ENCODE measurements at regions not wholly inside any gene's neighbourhood (a gene's known extent, or its start where the extent isn't known, plus 50 kb on each side); places are given as distances from the start of the nearest gene placed in this dataset.
"Not testable (repeated sequence)": the region's sequence is repeated elsewhere in the genome, so short reads cannot be mapped to it uniquely, and the experiment has no call there.

DNA sequence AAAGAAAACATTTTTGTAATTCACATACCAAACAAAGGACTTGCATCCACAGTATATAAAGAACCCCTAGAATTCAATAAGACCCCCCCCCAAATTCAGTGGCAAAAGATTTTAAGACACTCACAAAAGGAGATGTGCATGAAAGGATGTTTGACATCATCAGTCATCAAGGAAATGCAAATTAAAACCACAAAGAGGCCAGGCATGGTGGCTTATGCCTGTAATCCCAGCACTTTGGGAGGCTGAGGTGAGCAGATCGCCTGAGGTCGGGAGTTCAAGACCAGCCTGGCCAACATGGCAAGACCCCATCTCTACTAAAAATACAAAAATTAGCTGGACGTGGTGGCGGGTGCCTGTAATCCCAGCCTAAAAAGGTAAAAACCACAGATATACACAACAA is 61.3 kb downstream of the AIPL1 start:
- DNase-seq; H3K27ac ChIP-seq (ENCODE audit: low read depth, low read length); H3K27ac Mint-ChIP-seq; H3K27me3 ChIP-seq (ENCODE audit: insufficient read depth, low read length, poor library complexity, severe bottlenecking); H3K4me3 ChIP-seq (ENCODE audit: low read length); POLR2A ChIA-PET; H3K9me3 ChIP-seq (ENCODE audit: low read length); H3K4me1 ChIP-seq (ENCODE audit: insufficient read depth, low read length); H3K9me3 Mint-ChIP-seq; CTCF ChIA-PET; H3K36me3 ChIP-seq (ENCODE audit: insufficient read depth, low read length); H3K4me1 Mint-ChIP-seq; H3K36me3 Mint-ChIP-seq; H3K4me3 Mint-ChIP-seq: not testable (repeated sequence)
- peaks cover 15 to 39% of the 10 kb centered on the region in 2 donors for H3K27me3 Mint-ChIP-seq

GRCh38 chr17:6366221-6366666 is 68.7 kb downstream of the AIPL1 start:
- Histone ChIP-seq H3K9me3 (ENCODE audit: low read length) (no peaks in the 10 kb centered on the region), H3K27me3 (ENCODE audit: insufficient read depth, low read length, poor library complexity, severe bottlenecking) (peaks cover 10% of the 10 kb centered on the region), H3K4me1 (ENCODE audit: insufficient read depth, low read length) (no peaks in the 10 kb centered on the region), H3K4me3 (ENCODE audit: low read length) (no peak overlapping the region), H3K36me3 (ENCODE audit: insufficient read depth, low read length) (no peaks in the 10 kb centered on the region), H3K27ac (ENCODE audit: low read depth, low read length) (no peak overlapping the region)
- ChIA-PET POLR2A (no interaction called here), CTCF (no interaction called here)
- Mint-ChIP-seq H3K4me3 (no peak overlapping the region), H3K27ac (peak overlapping the region in 1 of 8 donors; percentile 50), H3K36me3 (no peaks in the 10 kb centered on the region), H3K9me3 (no peaks in the 10 kb centered on the region), H3K27me3 (peaks cover 27 to 52% of the 10 kb centered on the region in 2 donors), H3K4me1 (no peaks in the 10 kb centered on the region)
- DNase-seq = no peak

DNA sequence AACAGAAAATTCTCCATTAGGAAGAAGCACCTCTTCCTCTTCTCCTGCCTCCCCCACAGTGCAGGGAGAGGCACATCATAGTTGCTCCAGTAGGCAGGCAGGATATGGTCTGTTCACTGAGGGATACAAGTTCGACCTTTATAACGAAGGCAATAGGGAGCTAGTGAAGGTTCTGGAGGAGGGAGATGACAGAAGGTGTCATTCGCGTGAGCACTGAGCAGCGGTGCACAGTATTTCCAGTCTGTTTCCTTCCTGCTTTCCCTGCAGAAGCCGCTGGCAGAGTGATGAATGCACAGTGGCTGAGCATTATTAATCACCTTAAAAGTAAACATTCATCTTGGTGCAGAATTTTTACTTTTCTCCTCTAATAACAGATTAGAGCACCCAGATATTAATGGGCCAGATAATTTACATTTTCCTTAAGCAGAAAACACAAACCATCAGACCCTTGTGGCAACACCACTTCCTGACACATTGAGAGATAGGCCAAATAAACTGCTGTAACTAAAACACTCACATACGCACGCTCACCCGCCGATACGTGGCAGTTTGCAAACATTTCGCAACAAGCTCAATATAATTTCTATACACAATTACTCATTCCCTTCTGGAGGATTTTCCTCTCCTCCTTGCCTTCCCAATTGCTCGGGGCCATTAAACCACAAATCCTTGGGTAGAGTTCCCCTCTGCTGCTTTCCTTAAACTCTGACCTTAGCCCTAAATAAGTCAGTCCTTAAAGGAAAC is 69.5 kb downstream of the AIPL1 start:
- Histone ChIP-seq H3K27me3 (ENCODE audit: insufficient read depth, low read length, poor library complexity, severe bottlenecking) (peaks cover 10% of the 10 kb centered on the region), H3K27ac (ENCODE audit: low read depth, low read length) (no peak overlapping the region), H3K4me3 (ENCODE audit: low read length) (no peak overlapping the region), H3K4me1 (ENCODE audit: insufficient read depth, low read length) (no peaks in the 10 kb centered on the region), H3K36me3 (ENCODE audit: insufficient read depth, low read length) (no peaks in the 10 kb centered on the region), H3K9me3 (ENCODE audit: low read length) (no peaks in the 10 kb centered on the region)
- DNase-seq = no peak
- CTCF ChIA-PET = no interaction called here
- Mint-ChIP-seq H3K36me3 (no peaks in the 10 kb centered on the region), H3K4me3 (no peak overlapping the region), H3K9me3 (no peaks in the 10 kb centered on the region), H3K4me1 (no peaks in the 10 kb centered on the region), H3K27me3 (peaks cover 25 to 54% of the 10 kb centered on the region in 2 donors), H3K27ac (no peak overlapping the region)
- POLR2A ChIA-PET = no interaction called here

DNA sequence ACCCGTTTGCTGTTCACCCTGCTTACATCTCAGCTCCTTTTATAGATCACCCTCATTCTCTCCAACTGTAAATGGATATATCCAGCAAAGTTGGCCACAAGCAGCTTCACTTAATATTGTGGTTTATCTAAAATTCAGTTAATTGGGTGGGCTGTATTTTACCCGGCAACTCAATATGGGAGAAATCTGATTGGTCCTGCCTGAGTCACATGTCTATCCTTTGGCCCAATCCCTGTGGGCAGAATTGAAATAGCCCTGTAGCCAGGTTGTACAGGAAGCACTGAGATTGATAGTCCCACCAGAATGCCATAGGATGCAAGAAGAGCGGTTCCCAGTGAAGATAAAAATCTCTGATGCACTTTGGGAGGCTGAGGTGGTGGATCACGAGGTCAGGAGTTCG is 73.2 kb downstream of the AIPL1 start:
- peaks cover 29 to 57% of the 10 kb centered on the region in 2 donors for H3K27me3 Mint-ChIP-seq
- H3K27ac Mint-ChIP-seq = no peak overlapping the region
- no peak for DNase-seq
- Histone ChIP-seq H3K27ac (ENCODE audit: low read depth, low read length) (no peak overlapping the region), H3K27me3 (ENCODE audit: insufficient read depth, low read length, poor library complexity, severe bottlenecking) (peaks cover 10% of the 10 kb centered on the region), H3K9me3 (ENCODE audit: low read length) (no peaks in the 10 kb centered on the region), H3K36me3 (ENCODE audit: insufficient read depth, low read length) (no peaks in the 10 kb centered on the region), H3K4me3 (ENCODE audit: low read length) (no peak overlapping the region), H3K4me1 (ENCODE audit: insufficient read depth, low read length) (no peaks in the 10 kb centered on the region)
- H3K4me1 Mint-ChIP-seq = no peaks in the 10 kb centered on the region
- no peak overlapping the region for H3K4me3 Mint-ChIP-seq
- ChIA-PET POLR2A (no interaction called here), CTCF (no interaction called here)
- no peaks in the 10 kb centered on the region for H3K9me3 Mint-ChIP-seq
- peaks cover 0 to 1% (median 0%) of the 10 kb centered on the region in 3 donors for H3K36me3 Mint-ChIP-seq

GRCh38 chr17:6358131-6358530 is 76.8 kb downstream of the AIPL1 start:
- POLR2A ChIA-PET = no interaction called here
- Histone ChIP-seq H3K36me3 (ENCODE audit: insufficient read depth, low read length) (no peaks in the 10 kb centered on the region), H3K9me3 (ENCODE audit: low read length) (no peaks in the 10 kb centered on the region), H3K27ac (ENCODE audit: low read depth, low read length) (no peak overlapping the region), H3K4me3 (ENCODE audit: low read length) (no peak overlapping the region), H3K27me3 (ENCODE audit: insufficient read depth, low read length, poor library complexity, severe bottlenecking) (no peaks in the 10 kb centered on the region), H3K4me1 (ENCODE audit: insufficient read depth, low read length) (no peaks in the 10 kb centered on the region)
- no peak for DNase-seq
- Mint-ChIP-seq H3K27me3 (peaks cover 31 to 50% of the 10 kb centered on the region in 2 donors), H3K9me3 (no peaks in the 10 kb centered on the region), H3K27ac (no peak overlapping the region), H3K36me3 (peaks cover 0 to 1% (median 0%) of the 10 kb centered on the region in 3 donors), H3K4me1 (no peaks in the 10 kb centered on the region), H3K4me3 (no peak overlapping the region)
- CTCF ChIA-PET = no interaction called here

GRCh38 chr17:6356562-6356961 is 78.4 kb downstream of the AIPL1 start:
- H3K27ac ChIP-seq (ENCODE audit: low read depth, low read length) = no peak overlapping the region
- H3K4me1 ChIP-seq (ENCODE audit: insufficient read depth, low read length) = no peaks in the 10 kb centered on the region
- H3K36me3 Mint-ChIP-seq = peaks cover 0 to 1% (median 0%) of the 10 kb centered on the region in 3 donors
- ChIA-PET CTCF (no interaction called here), POLR2A (no interaction called here)
- DNase-seq = no peak
- no peak overlapping the region for H3K27ac Mint-ChIP-seq
- H3K27me3 Mint-ChIP-seq = peaks cover 32 to 56% of the 10 kb centered on the region in 2 donors
- H3K4me1 Mint-ChIP-seq = no peaks in the 10 kb centered on the region
- no peak overlapping the region for H3K4me3 Mint-ChIP-seq
- no peaks in the 10 kb centered on the region for H3K36me3 ChIP-seq (ENCODE audit: insufficient read depth, low read length)
- H3K27me3 ChIP-seq (ENCODE audit: insufficient read depth, low read length, poor library complexity, severe bottlenecking) = no peaks in the 10 kb centered on the region
- H3K9me3 Mint-ChIP-seq = no peaks in the 10 kb centered on the region
- H3K4me3 ChIP-seq (ENCODE audit: low read length) = no peak overlapping the region
- no peaks in the 10 kb centered on the region for H3K9me3 ChIP-seq (ENCODE audit: low read length)

- Histone ChIP-seq H3K9me3 (ENCODE audit: low read length) (no peaks in the 10 kb centered on the region), H3K4me3 (ENCODE audit: low read length) (no peak overlapping the region), H3K36me3 (ENCODE audit: insufficient read depth, low read length) (no peaks in the 10 kb centered on the region), H3K27me3 (ENCODE audit: insufficient read depth, low read length, poor library complexity, severe bottlenecking) (no peaks in the 10 kb centered on the region), H3K4me1 (ENCODE audit: insufficient read depth, low read length) (no peaks in the 10 kb centered on the region), H3K27ac (ENCODE audit: low read depth, low read length) (no peak overlapping the region)
- H3K27me3 Mint-ChIP-seq = peaks cover 32 to 55% of the 10 kb centered on the region in 2 donors
- no peaks in the 10 kb centered on the region for H3K9me3 Mint-ChIP-seq
- H3K27ac Mint-ChIP-seq = no peak overlapping the region
- CTCF ChIA-PET = interaction anchor here (0.6 kb wide), 1 partner anchor 765 kb away, joined by 3 read pairs; no protein-coding TSS in a partner anchor
- H3K4me1 Mint-ChIP-seq = no peaks in the 10 kb centered on the region
- H3K36me3 Mint-ChIP-seq = peaks cover 0 to 1% (median 0%) of the 10 kb centered on the region in 3 donors
- no peak for DNase-seq
- H3K4me3 Mint-ChIP-seq = no peak overlapping the region
- POLR2A ChIA-PET = no interaction called here
Observed at GRCh38 chr17:6355196-6355595, 79.7 kb downstream of the AIPL1 start.

GRCh38 chr17:6352801-6353560 is 81.9 kb downstream of the AIPL1 start:
- H3K9me3 Mint-ChIP-seq = no peaks in the 10 kb centered on the region
- no peaks in the 10 kb centered on the region for H3K27me3 ChIP-seq (ENCODE audit: insufficient read depth, low read length, poor library complexity, severe bottlenecking)
- H3K4me3 ChIP-seq (ENCODE audit: low read length) = no peak overlapping the region
- H3K4me3 Mint-ChIP-seq = no peak overlapping the region
- H3K27ac Mint-ChIP-seq = no peak overlapping the region
- H3K27me3 Mint-ChIP-seq = peaks cover 30 to 54% of the 10 kb centered on the region in 2 donors
- H3K4me1 ChIP-seq (ENCODE audit: insufficient read depth, low read length) = no peaks in the 10 kb centered on the region
- H3K27ac ChIP-seq (ENCODE audit: low read depth, low read length) = no peak overlapping the region
- ChIA-PET POLR2A (no interaction called here), CTCF (no interaction called here)
- H3K4me1 Mint-ChIP-seq = no peaks in the 10 kb centered on the region
- DNase-seq = no peak
- H3K36me3 Mint-ChIP-seq = no peaks in the 10 kb centered on the region
- no peaks in the 10 kb centered on the region for H3K36me3 ChIP-seq (ENCODE audit: insufficient read depth, low read length)
- H3K9me3 ChIP-seq (ENCODE audit: low read length) = no peaks in the 10 kb centered on the region

Data from CD8-positive, alpha-beta memory T cell (primary cell).